Activated CD8-positive, alpha-beta T cell treated with anti-CD3 and anti-CD28 coated beads for 36 hours (primary cell): ENCODE measurements at regions not wholly inside any gene's neighbourhood (a gene's known extent, or its start where the extent isn't known, plus 50 kb on each side); places are given as distances from the start of the nearest gene placed in this dataset.
A peak's percentile ranks its signal among the peaks of the same experiment; 100 is the strongest.

ENCODE experiments used
- ATAC-seq: fragments of 200-7000 bp; cut with Tn5 transposase; one replicate; pipeline ENCODE4 v1.10.0; 2021; ENCODE audit warnings: mild to moderate bottlenecking, moderate library complexity
- CTCF ChIA-PET: fragments of 350-600 bp; sonication (Branson Sonifier 250); formaldehyde crosslinking; loops from one replicate; lab custom pipeline; 2021; ENCODE audit warnings: antibody characterized with exemption; lab: Charles Lee
- POLR2A ChIA-PET: fragments of 350-600 bp; sonication (Branson Sonifier 250); formaldehyde crosslinking; loops from one replicate; lab custom pipeline; 2021; ENCODE audit warnings: antibody characterized with exemption; lab: Charles Lee
- DNase-seq: peaks from one replicate; pipeline ENCODE4 v3.0.0-alpha.2; 2020
- H3K27ac Mint-ChIP-seq: one replicate; pipeline ENCODE4 v1.8.0; 2021; ENCODE audit warnings: mild to moderate bottlenecking, mixed read lengths
- H3K27me3 Mint-ChIP-seq: one replicate; pipeline ENCODE4 v1.8.0; 2021; ENCODE audit warnings: mixed read lengths
- H3K36me3 Mint-ChIP-seq: one replicate; pipeline ENCODE4 v1.8.0; 2021; ENCODE audit warnings: low read depth, mixed read lengths
- H3K4me1 Mint-ChIP-seq: one replicate; pipeline ENCODE4 v1.8.0; 2021; ENCODE audit warnings: low read depth, mixed read lengths
- H3K4me3 Mint-ChIP-seq: one replicate; pipeline ENCODE4 v1.8.0; 2021; ENCODE audit warnings: mild to moderate bottlenecking, moderate library complexity, mixed read lengths
- H3K9me3 Mint-ChIP-seq: one replicate; pipeline ENCODE4 v1.8.0; 2021; ENCODE audit warnings: mixed read lengths
- intact Hi-C: fragments of 100-400 bp; cut with micrococcal nuclease; formaldehyde crosslinking; loops from one replicate; pipeline ENCODE4 v1.10.0; 2022
- TF ChIP-seq, protein P1 (sequence below): fragments of 200-600 bp; IDR thresholded peaks from one replicate; pipeline ENCODE4 v1.8.0; 2022; ENCODE audit warnings: antibody characterized with exemption, mild to moderate bottlenecking

DNA sequence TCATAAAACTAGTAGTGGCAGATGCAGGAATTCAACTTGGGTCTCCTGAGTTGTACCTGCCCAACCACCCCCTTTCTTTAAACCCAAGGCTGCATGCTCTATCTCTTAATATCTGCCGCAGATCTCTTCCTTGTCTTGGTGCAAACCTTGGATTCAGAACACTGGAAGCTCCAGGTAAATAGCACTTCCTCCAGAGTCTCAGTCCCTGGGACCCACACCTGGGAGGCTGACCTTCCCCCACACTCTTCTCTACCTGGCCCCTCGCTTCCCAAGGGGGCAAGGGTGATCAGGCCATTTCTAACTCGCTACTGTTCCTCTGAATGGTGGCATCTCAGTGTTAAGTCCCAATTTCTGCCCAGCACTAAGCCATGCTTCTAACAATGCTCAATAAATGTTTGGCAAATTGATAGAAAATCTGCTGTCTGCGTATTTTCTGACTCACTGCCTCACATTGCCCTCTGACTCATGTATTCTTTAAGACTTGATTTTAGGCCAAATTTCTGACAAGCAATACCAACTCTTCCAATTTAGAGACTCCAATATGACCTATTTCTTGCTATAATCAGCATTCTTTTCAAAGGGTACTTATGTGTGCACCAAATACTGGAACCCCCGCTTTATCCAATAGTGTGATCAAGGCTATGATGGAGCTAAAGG, 68.0 kb upstream of the PPP1R3C start:
- CTCF ChIA-PET, result no interaction called here

GRCh38 chr10:91700273-91700672, 67.4 kb upstream of the PPP1R3C start:
- H3K27ac Mint-ChIP-seq, result no peak overlapping the region
- TF ChIP-seq, protein P1, sequence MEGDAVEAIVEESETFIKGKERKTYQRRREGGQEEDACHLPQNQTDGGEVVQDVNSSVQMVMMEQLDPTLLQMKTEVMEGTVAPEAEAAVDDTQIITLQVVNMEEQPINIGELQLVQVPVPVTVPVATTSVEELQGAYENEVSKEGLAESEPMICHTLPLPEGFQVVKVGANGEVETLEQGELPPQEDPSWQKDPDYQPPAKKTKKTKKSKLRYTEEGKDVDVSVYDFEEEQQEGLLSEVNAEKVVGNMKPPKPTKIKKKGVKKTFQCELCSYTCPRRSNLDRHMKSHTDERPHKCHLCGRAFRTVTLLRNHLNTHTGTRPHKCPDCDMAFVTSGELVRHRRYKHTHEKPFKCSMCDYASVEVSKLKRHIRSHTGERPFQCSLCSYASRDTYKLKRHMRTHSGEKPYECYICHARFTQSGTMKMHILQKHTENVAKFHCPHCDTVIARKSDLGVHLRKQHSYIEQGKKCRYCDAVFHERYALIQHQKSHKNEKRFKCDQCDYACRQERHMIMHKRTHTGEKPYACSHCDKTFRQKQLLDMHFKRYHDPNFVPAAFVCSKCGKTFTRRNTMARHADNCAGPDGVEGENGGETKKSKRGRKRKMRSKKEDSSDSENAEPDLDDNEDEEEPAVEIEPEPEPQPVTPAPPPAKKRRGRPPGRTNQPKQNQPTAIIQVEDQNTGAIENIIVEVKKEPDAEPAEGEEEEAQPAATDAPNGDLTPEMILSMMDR, result no peak
- ATAC-seq, result no peak
- CTCF ChIA-PET, result interaction anchor here (1.1 kb wide), 1 partner anchor 8 kb away, joined by 3 read pairs; no protein-coding TSS in a partner anchor
- H3K36me3 Mint-ChIP-seq, result no peaks in the 10 kb centered on the region
- no peaks in the 10 kb centered on the region for H3K4me1 Mint-ChIP-seq
- peaks cover 12% of the 10 kb centered on the region for H3K27me3 Mint-ChIP-seq
- H3K9me3 Mint-ChIP-seq, result no peaks in the 10 kb centered on the region
- POLR2A ChIA-PET, result no interaction called here
- intact Hi-C loops, result no loop called here
- no peak for DNase-seq
- H3K4me3 Mint-ChIP-seq, result no peak overlapping the region

More for the DNA sequence above, 68.0 kb upstream of the PPP1R3C start:
- Mint-ChIP-seq H3K9me3 (no peaks in the 10 kb centered on the region), H3K27me3 (peaks cover 9% of the 10 kb centered on the region), H3K4me3 (no peak overlapping the region), H3K4me1 (no peaks in the 10 kb centered on the region), H3K27ac (no peak overlapping the region), H3K36me3 (no peaks in the 10 kb centered on the region)
- intact Hi-C loops, result no loop called here
- DNase-seq, result no peak
- no peak for ATAC-seq
- POLR2A ChIA-PET, result no interaction called here
- TF ChIP-seq, protein P1, result no peak

DNA sequence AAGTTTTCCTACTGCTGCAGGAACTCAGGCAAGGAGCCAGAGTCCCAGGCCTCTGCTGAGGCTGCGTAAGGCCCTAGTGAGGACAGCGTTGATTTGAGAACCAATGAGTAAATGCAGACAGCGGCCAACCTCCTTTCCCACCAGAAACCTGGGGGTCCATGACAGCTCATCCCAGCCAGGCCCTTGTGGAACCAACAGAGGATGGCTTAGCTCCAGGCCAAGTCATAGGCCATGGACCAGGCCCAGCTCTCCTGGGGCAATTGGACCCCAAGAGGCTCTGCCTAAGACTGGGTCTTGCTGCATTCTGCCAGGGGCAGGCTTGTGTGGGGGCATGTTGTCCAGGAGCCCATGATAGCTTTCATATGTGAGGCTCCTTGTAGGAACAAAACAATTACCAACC, 65.4 kb upstream of the PPP1R3C start:
- no peak overlapping the region for H3K27ac Mint-ChIP-seq
- no peak for ATAC-seq
- no peak for DNase-seq
- ChIA-PET CTCF (interaction anchor here (0.6 kb wide), 1 partner anchor 23 kb away, joined by 3 read pairs; no protein-coding TSS in a partner anchor), POLR2A (no interaction called here)
- H3K27me3 Mint-ChIP-seq, result peaks cover 8% of the 10 kb centered on the region
- H3K36me3 Mint-ChIP-seq, result no peaks in the 10 kb centered on the region
- no peaks in the 10 kb centered on the region for H3K9me3 Mint-ChIP-seq
- TF ChIP-seq, protein P1, result no peak
- H3K4me1 Mint-ChIP-seq, result no peaks in the 10 kb centered on the region
- H3K4me3 Mint-ChIP-seq, result no peak overlapping the region
- intact Hi-C loops, result no loop called here

- intact Hi-C loops, result no loop called here
These were observed 61.4 kb upstream of the PPP1R3C start for GRCh38 chr10:91694170-91694794.

More at GRCh38 chr10:91694170-91694794, 61.4 kb upstream of the PPP1R3C start:
- ChIA-PET CTCF (interaction anchor here (0.7 to 2.6 kb wide), 21 partner anchors 9 to 444 kb away, joined by 3 to 23 read pairs (median 3); partner anchors contain the start of gene PPP1R3C), POLR2A (no interaction called here)
- H3K36me3 Mint-ChIP-seq, result no peaks in the 10 kb centered on the region
- DNase-seq (peak; percentile 32), ATAC-seq (peak; percentile 45)
- TF ChIP-seq, protein P1, result peak; percentile 71
- H3K9me3 Mint-ChIP-seq, result no peaks in the 10 kb centered on the region
- no peak overlapping the region for H3K4me3 Mint-ChIP-seq
- peaks cover 4% of the 10 kb centered on the region for H3K27me3 Mint-ChIP-seq
- peaks cover 4% of the 10 kb centered on the region for H3K4me1 Mint-ChIP-seq
- H3K27ac Mint-ChIP-seq, result no peak overlapping the region
